ENCODE measurements at regions not wholly inside any gene's neighbourhood (a gene's known extent, or its start where the extent isn't known, plus 50 kb on each side); places are given as distances from the start of the nearest gene placed in this dataset.

- TF ChIP-seq, protein P1, sequence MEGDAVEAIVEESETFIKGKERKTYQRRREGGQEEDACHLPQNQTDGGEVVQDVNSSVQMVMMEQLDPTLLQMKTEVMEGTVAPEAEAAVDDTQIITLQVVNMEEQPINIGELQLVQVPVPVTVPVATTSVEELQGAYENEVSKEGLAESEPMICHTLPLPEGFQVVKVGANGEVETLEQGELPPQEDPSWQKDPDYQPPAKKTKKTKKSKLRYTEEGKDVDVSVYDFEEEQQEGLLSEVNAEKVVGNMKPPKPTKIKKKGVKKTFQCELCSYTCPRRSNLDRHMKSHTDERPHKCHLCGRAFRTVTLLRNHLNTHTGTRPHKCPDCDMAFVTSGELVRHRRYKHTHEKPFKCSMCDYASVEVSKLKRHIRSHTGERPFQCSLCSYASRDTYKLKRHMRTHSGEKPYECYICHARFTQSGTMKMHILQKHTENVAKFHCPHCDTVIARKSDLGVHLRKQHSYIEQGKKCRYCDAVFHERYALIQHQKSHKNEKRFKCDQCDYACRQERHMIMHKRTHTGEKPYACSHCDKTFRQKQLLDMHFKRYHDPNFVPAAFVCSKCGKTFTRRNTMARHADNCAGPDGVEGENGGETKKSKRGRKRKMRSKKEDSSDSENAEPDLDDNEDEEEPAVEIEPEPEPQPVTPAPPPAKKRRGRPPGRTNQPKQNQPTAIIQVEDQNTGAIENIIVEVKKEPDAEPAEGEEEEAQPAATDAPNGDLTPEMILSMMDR (IDR thresholded peaks at IDR 0.05) = no peak
- TF ChIP-seq POLR2A (IDR thresholded peaks at IDR 0.05) (no peak), POLR2AphosphoS5 (IDR thresholded peaks at IDR 0.05) (no peak), EP300 (IDR thresholded peaks at IDR 0.05) (no peak)
These were observed 442.7 kb downstream of the EPHA5 start for GRCh38 chr4:65227628-65228027.
